Adrenal gland (tissue), 5 donors: ENCODE measurements at regions not wholly inside any gene's neighbourhood (a gene's known extent, or its start where the extent isn't known, plus 50 kb on each side); places are given as distances from the start of the nearest gene placed in this dataset.

Source experiments
- POLR2A ChIP-seq, 2 donors: fragments of 450-650 bp; IDR thresholded peaks; one replicate each; pipeline ENCODE4 v1.6.1; 2017; ENCODE audit warnings: antibody characterized with exemption in 2 of 2, mild to moderate bottlenecking in 2 of 2, moderate library complexity in 1 of 2
- TF ChIP-seq, protein P1 (sequence below), 6 experiments: fragments of 450-650 bp in 4 of 6; fragments of 200-600 bp in 2 of 6; sonication (generic) in 1 of 6; IDR thresholded peaks; 1 replicate in 5 of 6; 2 replicates in 1 of 6; pipeline versions ENCODE4 v1.5.1 to v1.8.0; 2016 to 2021; ENCODE audit warnings: antibody characterized with exemption in 6 of 6, mild to moderate bottlenecking in 2 of 6, moderate library complexity in 1 of 6
- donor health status: DM: no; HTN: no; CAD: no.

- TF ChIP-seq, protein P1, sequence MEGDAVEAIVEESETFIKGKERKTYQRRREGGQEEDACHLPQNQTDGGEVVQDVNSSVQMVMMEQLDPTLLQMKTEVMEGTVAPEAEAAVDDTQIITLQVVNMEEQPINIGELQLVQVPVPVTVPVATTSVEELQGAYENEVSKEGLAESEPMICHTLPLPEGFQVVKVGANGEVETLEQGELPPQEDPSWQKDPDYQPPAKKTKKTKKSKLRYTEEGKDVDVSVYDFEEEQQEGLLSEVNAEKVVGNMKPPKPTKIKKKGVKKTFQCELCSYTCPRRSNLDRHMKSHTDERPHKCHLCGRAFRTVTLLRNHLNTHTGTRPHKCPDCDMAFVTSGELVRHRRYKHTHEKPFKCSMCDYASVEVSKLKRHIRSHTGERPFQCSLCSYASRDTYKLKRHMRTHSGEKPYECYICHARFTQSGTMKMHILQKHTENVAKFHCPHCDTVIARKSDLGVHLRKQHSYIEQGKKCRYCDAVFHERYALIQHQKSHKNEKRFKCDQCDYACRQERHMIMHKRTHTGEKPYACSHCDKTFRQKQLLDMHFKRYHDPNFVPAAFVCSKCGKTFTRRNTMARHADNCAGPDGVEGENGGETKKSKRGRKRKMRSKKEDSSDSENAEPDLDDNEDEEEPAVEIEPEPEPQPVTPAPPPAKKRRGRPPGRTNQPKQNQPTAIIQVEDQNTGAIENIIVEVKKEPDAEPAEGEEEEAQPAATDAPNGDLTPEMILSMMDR (IDR thresholded peaks at IDR 0.05): no peak
- TF ChIP-seq POLR2A (IDR thresholded peaks at IDR 0.05): no peak
Observed at GRCh38 chr3:194773216-194773615, 87.5 kb downstream of the FAM43A start.
